ENCODE measurements at regions not wholly inside any gene's neighbourhood (a gene's known extent, or its start where the extent isn't known, plus 50 kb on each side); places are given as distances from the start of the nearest gene placed in this dataset.

DNA sequence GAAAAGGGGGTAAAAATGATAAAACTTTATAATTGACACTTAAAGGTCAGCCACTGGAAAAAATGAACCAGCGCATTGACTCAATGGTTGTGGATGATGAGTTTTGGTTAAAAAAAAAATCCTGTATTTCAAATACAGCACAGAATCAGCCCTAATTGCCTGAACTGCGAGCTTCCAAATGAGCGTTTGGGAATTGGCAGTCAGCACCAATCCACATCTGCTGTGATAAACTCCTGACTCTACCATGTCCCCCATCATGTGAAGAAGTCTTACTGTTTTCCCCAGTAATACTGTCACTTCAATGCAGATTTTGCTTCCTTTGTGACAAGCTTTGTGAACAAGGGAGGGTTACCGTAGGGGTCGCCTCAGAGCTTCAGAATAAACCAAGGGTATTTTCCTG lies 235.4 kb downstream of the EBLN2 start:
- no peaks in the 10 kb centered on the region for H3K4me1 ChIP-seq (ENCODE audit: control insufficient read depth, insufficient read depth, low read length)
- 75% methylated on average over 2 of the region's 5 CpGs for WGBS (ENCODE audit: insufficient coverage)

DNA sequence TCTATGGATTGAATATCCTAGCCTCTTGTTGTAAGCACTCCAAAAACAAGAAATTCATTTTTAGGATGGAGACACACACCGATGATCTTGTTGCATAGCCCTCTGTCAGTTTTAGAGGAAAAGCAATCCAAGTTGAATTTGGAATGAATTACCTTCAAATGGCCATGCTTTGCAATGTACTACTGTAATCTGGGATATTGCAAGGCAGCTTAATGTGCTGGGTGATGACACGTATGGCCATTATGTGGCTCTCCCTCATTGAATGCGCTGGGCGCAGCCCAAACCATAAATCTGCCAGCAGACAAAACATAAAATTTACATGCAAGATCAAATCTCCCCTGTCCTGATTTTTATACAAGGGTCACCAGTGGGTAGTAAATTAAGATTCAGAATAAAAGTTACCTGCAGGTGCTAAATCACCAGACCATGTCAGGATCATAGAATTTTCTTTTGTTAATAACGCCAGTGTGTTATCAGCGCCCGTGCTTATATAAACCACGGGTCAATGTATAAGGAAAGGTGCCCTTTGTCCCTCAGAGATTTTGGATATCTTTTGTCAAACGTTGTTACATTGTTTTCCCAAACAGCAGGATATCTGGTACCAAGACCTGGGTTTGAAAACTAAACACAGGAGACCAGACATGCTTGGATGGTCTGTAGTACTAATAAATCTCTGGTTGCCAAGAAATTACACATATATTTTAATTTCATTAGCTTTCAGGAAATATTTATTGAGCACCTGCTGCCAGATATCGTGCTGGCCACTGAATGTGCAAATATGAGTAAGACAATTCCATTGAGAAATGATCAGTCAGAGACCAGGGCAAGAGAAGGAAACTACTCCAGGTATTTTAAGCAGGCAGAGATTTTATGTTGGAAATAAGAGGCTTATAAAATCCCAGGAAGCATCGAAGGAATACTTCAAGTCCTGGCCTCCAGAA lies 237.1 kb downstream of the EBLN2 start:
- peak in 1 of 6 donors; percentile 85 for DNase-seq (ENCODE audit: low read depth in 4 of 6, low spot score in 6 of 6)
- no peaks in the 10 kb centered on the region for H3K4me1 ChIP-seq (ENCODE audit: control insufficient read depth, insufficient read depth, low read length)
- WGBS (ENCODE audit: insufficient coverage): 60% methylated on average over 1 of the region's 11 CpGs
- H3K4me3 ChIP-seq (ENCODE audit: low read depth, low read length): no peak overlapping the region
- no peaks in the 10 kb centered on the region for H3K9me3 ChIP-seq (ENCODE audit: control insufficient read depth, insufficient read depth, low read length)
- H3K27ac ChIP-seq (ENCODE audit: low read depth, low read length): no peak overlapping the region
- no peaks in the 10 kb centered on the region for H3K36me3 ChIP-seq (ENCODE audit: control insufficient read depth, insufficient read depth, low read length)
- H3K27me3 ChIP-seq (ENCODE audit: control insufficient read depth, insufficient read depth, low read length): no peaks in the 10 kb centered on the region

More for the DNA sequence above, 235.4 kb downstream of the EBLN2 start:
- DNase-seq (ENCODE audit: low read depth in 4 of 6, low spot score in 6 of 6): peak in 1 of 6 donors; percentile 52
- H3K9me3 ChIP-seq (ENCODE audit: control insufficient read depth, insufficient read depth, low read length): no peaks in the 10 kb centered on the region
- H3K27me3 ChIP-seq (ENCODE audit: control insufficient read depth, insufficient read depth, low read length): no peaks in the 10 kb centered on the region
- no peak overlapping the region for H3K27ac ChIP-seq (ENCODE audit: low read depth, low read length)
- H3K4me3 ChIP-seq (ENCODE audit: low read depth, low read length): no peak overlapping the region
- no peaks in the 10 kb centered on the region for H3K36me3 ChIP-seq (ENCODE audit: control insufficient read depth, insufficient read depth, low read length)

DNA sequence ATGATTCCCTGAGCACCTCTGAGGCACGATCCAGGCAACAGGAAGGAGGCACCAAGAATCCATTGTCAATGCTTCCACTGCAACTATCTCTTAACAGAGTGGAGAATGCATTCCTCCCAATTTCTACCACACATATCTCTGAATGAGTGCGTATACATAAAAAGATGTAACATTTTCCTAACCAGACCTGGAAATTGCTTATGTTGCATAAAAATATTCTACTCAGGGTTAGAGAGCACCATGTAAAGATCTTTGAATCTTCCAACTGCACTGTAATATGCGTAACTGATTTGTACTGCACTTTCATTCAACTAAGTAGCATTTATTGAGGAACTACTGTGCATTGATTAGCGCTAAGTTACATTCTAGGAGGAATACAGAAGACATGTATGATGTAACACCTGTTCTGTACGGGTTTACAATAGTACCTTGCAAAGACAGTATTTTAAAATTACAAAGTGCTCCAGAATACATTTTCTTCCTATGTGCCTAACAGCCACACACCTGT lies 237.8 kb downstream of the EBLN2 start:
- Histone ChIP-seq H3K4me3 (ENCODE audit: low read depth, low read length) (no peak overlapping the region), H3K27ac (ENCODE audit: low read depth, low read length) (no peak overlapping the region), H3K4me1 (ENCODE audit: control insufficient read depth, insufficient read depth, low read length) (no peaks in the 10 kb centered on the region), H3K27me3 (ENCODE audit: control insufficient read depth, insufficient read depth, low read length) (no peaks in the 10 kb centered on the region), H3K36me3 (ENCODE audit: control insufficient read depth, insufficient read depth, low read length) (no peaks in the 10 kb centered on the region), H3K9me3 (ENCODE audit: control insufficient read depth, insufficient read depth, low read length) (no peaks in the 10 kb centered on the region)
- no peak for DNase-seq (ENCODE audit: low read depth in 4 of 6, low spot score in 6 of 6)
- 50% methylated on average over 1 of the region's 5 CpGs for WGBS (ENCODE audit: insufficient coverage)

DNA sequence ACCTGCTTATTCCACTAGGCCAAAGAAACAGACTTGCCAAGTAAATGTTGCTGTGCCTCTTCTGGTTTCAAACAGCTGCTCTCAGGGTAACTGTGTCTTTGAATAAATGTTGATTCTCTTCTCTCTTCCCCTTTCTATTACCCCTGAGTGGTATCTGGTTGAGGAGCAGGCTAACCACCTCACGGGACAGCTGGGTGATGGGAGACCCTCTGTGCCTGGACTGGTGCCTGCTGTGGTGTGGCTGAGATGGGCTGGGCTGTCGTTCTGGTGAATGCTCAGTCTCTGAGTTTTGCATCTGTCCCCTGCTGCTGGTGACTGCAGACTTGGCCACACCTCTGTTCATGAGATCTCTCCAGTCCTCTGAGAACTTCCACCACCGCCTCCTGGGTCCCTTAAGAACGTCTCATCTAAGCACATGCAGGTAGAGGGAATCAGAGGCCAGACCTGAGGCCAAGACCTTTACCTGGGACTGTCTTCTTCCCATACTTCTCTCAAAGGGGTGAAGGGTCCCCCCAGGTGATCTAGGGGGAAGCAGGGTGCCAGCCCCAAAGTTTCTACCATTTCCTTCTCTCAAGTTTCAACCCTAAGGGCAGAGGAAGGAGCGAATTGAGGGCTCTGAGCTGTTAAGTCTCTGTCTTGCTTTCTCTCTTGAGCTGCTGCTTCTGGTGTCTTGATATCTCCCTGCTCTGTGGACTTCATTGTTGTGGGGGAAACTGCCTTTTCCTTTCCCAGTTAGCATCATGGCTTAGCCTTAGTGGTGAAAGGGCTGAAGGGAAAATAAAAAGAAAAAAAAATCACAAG lies 252.9 kb downstream of the EBLN2 start:
- no peaks in the 10 kb centered on the region for H3K4me1 ChIP-seq (ENCODE audit: control insufficient read depth, insufficient read depth, low read length)
- no peak overlapping the region for H3K4me3 ChIP-seq (ENCODE audit: low read depth, low read length)
- H3K36me3 ChIP-seq (ENCODE audit: control insufficient read depth, insufficient read depth, low read length): no peaks in the 10 kb centered on the region
- peaks cover 4% of the 10 kb centered on the region for H3K9me3 ChIP-seq (ENCODE audit: control insufficient read depth, insufficient read depth, low read length)
- no peaks in the 10 kb centered on the region for H3K27me3 ChIP-seq (ENCODE audit: control insufficient read depth, insufficient read depth, low read length)
- 90% methylated on average over 2 of the region's 5 CpGs for WGBS (ENCODE audit: insufficient coverage)
- no peak for DNase-seq (ENCODE audit: low read depth in 4 of 6, low spot score in 6 of 6)
- H3K27ac ChIP-seq (ENCODE audit: low read depth, low read length): no peak overlapping the region

DNA sequence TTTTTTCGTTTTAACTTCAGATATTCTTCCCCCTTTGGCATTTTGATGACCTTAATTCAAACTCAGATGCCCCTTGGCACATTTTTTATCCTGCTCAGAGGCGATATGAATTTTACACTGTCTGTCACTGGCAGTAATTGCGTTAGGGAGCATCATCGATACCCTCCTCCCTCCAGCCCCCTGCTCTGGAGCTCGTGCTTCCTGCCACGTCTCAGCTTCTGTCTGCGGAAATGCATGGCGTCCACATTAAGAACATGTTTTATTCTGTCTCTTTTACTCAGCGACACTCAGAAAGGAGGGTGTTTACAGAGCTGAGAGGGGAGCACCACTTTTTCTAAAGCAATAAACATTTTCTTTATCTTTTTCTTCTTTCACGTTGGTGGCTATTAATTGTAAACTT lies 254.2 kb downstream of the EBLN2 start:
- H3K9me3 ChIP-seq (ENCODE audit: control insufficient read depth, insufficient read depth, low read length): peaks cover 4% of the 10 kb centered on the region
- H3K27ac ChIP-seq (ENCODE audit: low read depth, low read length): no peak overlapping the region
- no peaks in the 10 kb centered on the region for H3K27me3 ChIP-seq (ENCODE audit: control insufficient read depth, insufficient read depth, low read length)
- H3K4me3 ChIP-seq (ENCODE audit: low read depth, low read length): no peak overlapping the region
- DNase-seq (ENCODE audit: low read depth in 4 of 6, low spot score in 6 of 6): peak in 1 of 6 donors; percentile 46
- H3K4me1 ChIP-seq (ENCODE audit: control insufficient read depth, insufficient read depth, low read length): no peaks in the 10 kb centered on the region
- 58% methylated on average over 4 of the region's 10 CpGs for WGBS (ENCODE audit: insufficient coverage)
- no peaks in the 10 kb centered on the region for H3K36me3 ChIP-seq (ENCODE audit: control insufficient read depth, insufficient read depth, low read length)

DNA sequence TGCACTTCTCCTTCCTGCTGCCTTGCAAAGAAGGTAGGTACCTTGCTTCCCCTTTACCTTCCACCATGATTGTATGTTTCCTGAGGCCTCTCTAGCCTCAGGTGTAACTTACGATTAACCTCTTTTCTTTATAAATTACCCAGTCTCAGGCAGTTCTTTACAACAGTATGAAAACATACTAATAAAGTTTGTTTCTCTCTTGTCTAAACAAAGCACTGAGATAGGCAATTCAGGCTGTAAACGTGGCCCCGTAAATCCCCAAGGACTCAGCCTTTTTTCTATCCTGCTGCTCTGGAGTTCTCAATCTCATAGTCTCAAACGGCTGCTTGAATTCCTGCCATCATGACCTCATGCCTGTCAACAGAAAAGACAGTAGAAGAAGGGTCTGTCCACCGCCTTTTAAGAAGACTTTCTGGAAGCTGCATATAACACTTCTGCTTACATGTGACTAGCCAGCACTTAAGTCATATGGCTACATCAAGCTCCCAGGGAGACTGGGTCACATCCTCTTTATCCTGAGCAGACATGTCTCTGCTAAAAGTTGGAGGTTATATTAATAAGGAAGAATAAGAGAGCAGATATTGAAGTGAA lies 257.8 kb downstream of the EBLN2 start:
- DNase-seq (ENCODE audit: low read depth in 4 of 6, low spot score in 6 of 6): no peak
- Histone ChIP-seq H3K9me3 (ENCODE audit: control insufficient read depth, insufficient read depth, low read length) (peaks cover 1% of the 10 kb centered on the region), H3K36me3 (ENCODE audit: control insufficient read depth, insufficient read depth, low read length) (no peaks in the 10 kb centered on the region), H3K27me3 (ENCODE audit: control insufficient read depth, insufficient read depth, low read length) (no peaks in the 10 kb centered on the region), H3K4me1 (ENCODE audit: control insufficient read depth, insufficient read depth, low read length) (no peaks in the 10 kb centered on the region), H3K27ac (ENCODE audit: low read depth, low read length) (no peak overlapping the region), H3K4me3 (ENCODE audit: low read depth, low read length) (no peak overlapping the region)
- WGBS (ENCODE audit: insufficient coverage): 57% methylated on average over 3 of the region's 5 CpGs

DNA sequence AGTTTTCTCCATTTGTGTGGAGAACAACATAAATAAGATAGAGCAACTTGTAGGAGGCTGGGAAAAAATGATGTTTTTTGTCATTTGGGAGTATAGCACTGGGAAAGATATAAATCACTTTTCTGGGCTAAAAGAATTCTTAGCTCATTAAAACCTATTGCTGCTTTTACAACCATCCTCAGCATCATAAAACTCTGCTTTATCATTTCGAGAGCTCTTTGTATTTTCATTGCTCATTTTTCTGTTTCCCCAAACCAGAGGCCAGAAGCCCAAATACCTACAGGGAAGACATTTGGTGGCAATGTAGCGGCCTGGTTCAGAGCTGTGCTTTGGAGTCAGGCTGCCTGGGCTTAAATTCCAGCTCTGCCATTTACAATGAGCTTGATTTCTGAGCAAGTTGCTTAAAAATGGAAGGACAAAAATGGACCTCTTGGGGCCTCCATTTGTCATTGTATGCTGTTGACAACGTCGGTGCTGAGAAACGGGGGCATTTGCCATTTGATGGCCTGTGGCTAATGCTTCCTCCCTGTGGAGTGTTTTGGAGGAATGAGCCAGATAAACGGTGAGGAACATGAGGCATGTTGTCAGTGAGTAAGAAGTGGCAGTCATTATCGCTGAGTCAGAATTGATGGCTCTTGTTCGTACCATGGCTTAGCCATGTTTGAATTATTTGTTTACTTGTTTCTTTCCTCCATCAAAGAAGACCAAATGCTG lies 260.0 kb downstream of the EBLN2 start:
- 43% methylated on average over 5 of the region's 8 CpGs for WGBS (ENCODE audit: insufficient coverage)
- Histone ChIP-seq H3K9me3 (ENCODE audit: control insufficient read depth, insufficient read depth, low read length) (peaks cover 1% of the 10 kb centered on the region), H3K27ac (ENCODE audit: low read depth, low read length) (no peak overlapping the region), H3K36me3 (ENCODE audit: control insufficient read depth, insufficient read depth, low read length) (no peaks in the 10 kb centered on the region), H3K4me1 (ENCODE audit: control insufficient read depth, insufficient read depth, low read length) (no peaks in the 10 kb centered on the region), H3K27me3 (ENCODE audit: control insufficient read depth, insufficient read depth, low read length) (no peaks in the 10 kb centered on the region), H3K4me3 (ENCODE audit: low read depth, low read length) (no peak overlapping the region)
- DNase-seq (ENCODE audit: low read depth in 4 of 6, low spot score in 6 of 6): peak in 1 of 6 donors; percentile 72

DNA sequence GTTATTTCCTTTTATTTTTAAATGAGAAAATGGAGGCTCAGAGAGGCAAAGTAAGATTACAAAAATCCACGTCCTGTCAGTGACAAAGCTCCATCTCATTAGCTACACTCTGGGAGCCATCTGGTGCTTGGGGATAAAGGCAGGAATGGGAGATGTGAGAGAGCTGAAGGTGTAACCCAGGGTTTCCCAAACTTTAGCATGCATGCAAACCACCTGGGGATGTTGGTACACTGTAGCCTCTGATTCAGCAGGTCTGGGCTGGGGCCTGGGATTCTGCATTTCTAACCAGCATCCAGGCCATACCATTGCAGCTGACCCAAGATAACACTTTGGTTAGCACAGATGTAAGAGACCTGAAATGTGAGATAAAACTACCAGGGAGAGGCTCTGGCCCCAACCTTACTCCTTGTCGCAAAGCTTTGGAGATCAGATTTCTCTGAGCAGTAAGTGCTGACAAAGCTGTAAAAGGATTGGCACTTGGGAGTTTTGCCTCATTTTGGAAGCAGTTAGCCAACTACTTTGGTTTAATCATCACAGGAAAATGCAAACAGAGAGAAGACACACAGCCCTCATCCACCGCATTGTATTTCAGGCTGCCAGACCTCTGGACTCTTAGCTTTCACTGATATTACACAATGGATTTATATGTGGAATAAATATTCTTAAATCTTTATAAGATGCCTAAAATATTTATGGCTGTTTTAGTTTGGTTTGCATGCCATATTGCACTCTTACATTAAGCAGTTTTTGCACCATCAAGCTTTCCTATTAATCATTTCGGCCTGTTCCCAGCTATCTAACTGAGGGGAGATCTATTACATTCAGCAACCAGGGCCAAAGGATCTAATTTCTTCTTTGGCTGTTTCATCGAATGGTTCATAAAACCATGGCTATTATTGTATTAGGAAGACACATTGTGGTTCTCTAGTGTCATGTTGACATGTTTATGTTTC lies 263.0 kb downstream of the EBLN2 start:
- peak in 2 of 6 donors; percentile 35 to 82 for DNase-seq (ENCODE audit: low read depth in 4 of 6, low spot score in 6 of 6)
- no peaks in the 10 kb centered on the region for H3K4me1 ChIP-seq (ENCODE audit: control insufficient read depth, insufficient read depth, low read length)
- WGBS (ENCODE audit: insufficient coverage): 80% methylated on average over 1 of the region's 5 CpGs
- H3K4me3 ChIP-seq (ENCODE audit: low read depth, low read length): no peak overlapping the region
- no peaks in the 10 kb centered on the region for H3K36me3 ChIP-seq (ENCODE audit: control insufficient read depth, insufficient read depth, low read length)
- no peaks in the 10 kb centered on the region for H3K27me3 ChIP-seq (ENCODE audit: control insufficient read depth, insufficient read depth, low read length)
- no peaks in the 10 kb centered on the region for H3K9me3 ChIP-seq (ENCODE audit: control insufficient read depth, insufficient read depth, low read length)
- H3K27ac ChIP-seq (ENCODE audit: low read depth, low read length): no peak overlapping the region

Measured in spinal cord (tissue), 9 donors.